Activated T-cell treated with anti-CD3 and anti-CD28 coated beads, Interleukin-2, amount 50 U/mL, for 48 hours (primary cell): ENCODE measurements at regions not wholly inside any gene's neighbourhood (a gene's known extent, or its start where the extent isn't known, plus 50 kb on each side); places are given as distances from the start of the nearest gene placed in this dataset.
A peak's percentile ranks its signal among the peaks of the same experiment; 100 is the strongest.
"Not testable (repeated sequence)": the region's sequence is repeated elsewhere in the genome, so short reads cannot be mapped to it uniquely, and the experiment has no call there.

Source experiments
- DNase-seq, 2 experiments: peaks; one replicate each; pipeline ENCODE4 v3.0.0-alpha.2; 2020

- peak; percentile 22 to 25 for DNase-seq
These were observed 293.4 kb upstream of the NR3C2 start for GRCh38 chr4:148735432-148736155.

- no peak for DNase-seq
These were observed 288.6 kb upstream of the NR3C2 start for GRCh38 chr4:148730766-148731165.

- DNase-seq, result no peak
These were observed 287.9 kb upstream of the NR3C2 start for GRCh38 chr4:148730082-148730640.

GRCh38 chr4:148717988-148718387 lies 275.8 kb upstream of the NR3C2 start:
- no peak for DNase-seq

GRCh38 chr4:148716431-148717052 lies 274.3 kb upstream of the NR3C2 start:
- no peak for DNase-seq

GRCh38 chr4:148704291-148704690 lies 262.1 kb upstream of the NR3C2 start:
- no peak for DNase-seq

GRCh38 chr4:148694702-148695101 lies 252.5 kb upstream of the NR3C2 start:
- no peak for DNase-seq

- DNase-seq, result no peak
These were observed 251.9 kb upstream of the NR3C2 start for GRCh38 chr4:148693913-148694649.

GRCh38 chr4:148692242-148692641 lies 250.0 kb upstream of the NR3C2 start:
- no peak for DNase-seq

GRCh38 chr4:148686449-148686848 lies 244.2 kb upstream of the NR3C2 start:
- no peak for DNase-seq

- no peak for DNase-seq
These were observed 242.4 kb upstream of the NR3C2 start for GRCh38 chr4:148684638-148685037.

GRCh38 chr4:148680884-148681283 lies 238.7 kb upstream of the NR3C2 start:
- no peak for DNase-seq

- DNase-seq, result no peak
These were observed 234.1 kb upstream of the NR3C2 start for GRCh38 chr4:148676344-148676743.

- DNase-seq, result no peak
These were observed 232.7 kb upstream of the NR3C2 start for GRCh38 chr4:148674876-148675275.

GRCh38 chr4:148664636-148665035 lies 222.4 kb upstream of the NR3C2 start:
- DNase-seq, result no peak

- no peak for DNase-seq
These were observed 211.9 kb upstream of the NR3C2 start for GRCh38 chr4:148654131-148654530.

- DNase-seq, result no peak
These were observed 211.5 kb upstream of the NR3C2 start for GRCh38 chr4:148653681-148654080.

GRCh38 chr4:148651991-148652390 lies 209.8 kb upstream of the NR3C2 start:
- no peak for DNase-seq

GRCh38 chr4:148649652-148650331 lies 207.6 kb upstream of the NR3C2 start:
- DNase-seq, result no peak

GRCh38 chr4:148643851-148644250 lies 201.6 kb upstream of the NR3C2 start:
- no peak for DNase-seq

- no peak for DNase-seq
These were observed 200.7 kb upstream of the NR3C2 start for GRCh38 chr4:148642907-148643306.

GRCh38 chr4:148638079-148638478 lies 195.9 kb upstream of the NR3C2 start:
- not testable (repeated sequence) for DNase-seq

- not testable (repeated sequence) for DNase-seq
These were observed 195.2 kb upstream of the NR3C2 start for GRCh38 chr4:148637453-148637852.
